ENCODE measurements at regions not wholly inside any gene's neighbourhood (a gene's known extent, or its start where the extent isn't known, plus 50 kb on each side); places are given as distances from the start of the nearest gene placed in this dataset.

GRCh38 chr16:86362155-86362849, 148.0 kb upstream of the FOXF1 start:
- H3K27ac ChIP-seq (replicated peaks): no peak overlapping the region
- TF ChIP-seq REST (IDR thresholded peaks at IDR 0.05; ENCODE audit: insufficient replicate concordance, low read depth) (no peak), GABPA (IDR thresholded peaks at IDR 0.05; ENCODE audit: low read depth) (no peak), SPI1 (IDR thresholded peaks at IDR 0.05; ENCODE audit: borderline replicate concordance, low read depth) (no peak), POLR2AphosphoS5 (IDR thresholded peaks at IDR 0.05; ENCODE audit: low read depth) (no peak), CTCF (IDR thresholded peaks at IDR 0.05; ENCODE audit: insufficient read depth, low read length) (no peak)
- H3K4me3 ChIP-seq (replicated peaks; ENCODE audit: insufficient read depth, low read length): no peak overlapping the region
- no peak for DNase-seq (ENCODE audit: low read depth in 1 of 2, low spot score in 1 of 2)
- no peaks in the 10 kb centered on the region for H3K27me3 ChIP-seq (ENCODE audit: insufficient read depth, poor library complexity, severe bottlenecking)

GRCh38 chr16:86363057-86363490, 147.3 kb upstream of the FOXF1 start:
- no peak overlapping the region for H3K27ac ChIP-seq (replicated peaks)
- H3K4me3 ChIP-seq (replicated peaks; ENCODE audit: insufficient read depth, low read length): no peak overlapping the region
- H3K27me3 ChIP-seq (ENCODE audit: insufficient read depth, poor library complexity, severe bottlenecking): no peaks in the 10 kb centered on the region
- no peak for DNase-seq (ENCODE audit: low read depth in 1 of 2, low spot score in 1 of 2)
- TF ChIP-seq CTCF (IDR thresholded peaks at IDR 0.05; ENCODE audit: insufficient read depth, low read length): no peak
- no peak for TF ChIP-seq SPI1 (IDR thresholded peaks at IDR 0.05; ENCODE audit: borderline replicate concordance, low read depth)
- no peak for TF ChIP-seq REST (IDR thresholded peaks at IDR 0.05; ENCODE audit: insufficient replicate concordance, low read depth)
- TF ChIP-seq GABPA (IDR thresholded peaks at IDR 0.05; ENCODE audit: low read depth): no peak
- no peak for TF ChIP-seq POLR2AphosphoS5 (IDR thresholded peaks at IDR 0.05; ENCODE audit: low read depth)

- H3K27me3 ChIP-seq (ENCODE audit: insufficient read depth, poor library complexity, severe bottlenecking): no peaks in the 10 kb centered on the region
- H3K4me3 ChIP-seq (replicated peaks; ENCODE audit: insufficient read depth, low read length): no peak overlapping the region
- H3K27ac ChIP-seq (replicated peaks): no peak overlapping the region
- no peak for DNase-seq (ENCODE audit: low read depth in 1 of 2, low spot score in 1 of 2)
- TF ChIP-seq SPI1 (IDR thresholded peaks at IDR 0.05; ENCODE audit: borderline replicate concordance, low read depth): no peak
- TF ChIP-seq POLR2AphosphoS5 (IDR thresholded peaks at IDR 0.05; ENCODE audit: low read depth): no peak
- TF ChIP-seq GABPA (IDR thresholded peaks at IDR 0.05; ENCODE audit: low read depth): no peak
- TF ChIP-seq CTCF (IDR thresholded peaks at IDR 0.05; ENCODE audit: insufficient read depth, low read length): no peak
- TF ChIP-seq REST (IDR thresholded peaks at IDR 0.05; ENCODE audit: insufficient replicate concordance, low read depth): no peak
Observed at GRCh38 chr16:86363836-86364618, 146.3 kb upstream of the FOXF1 start.

All from HL-60 (cell line).